PC-9 (cell line): ENCODE measurements at regions not wholly inside any gene's neighbourhood (a gene's known extent, or its start where the extent isn't known, plus 50 kb on each side); places are given as distances from the start of the nearest gene placed in this dataset.
"Not testable (repeated sequence)": the region's sequence is repeated elsewhere in the genome, so short reads cannot be mapped to it uniquely, and the experiment has no call there.

Experiments
- EZH2 ChIP-seq: fragments of 200-600 bp; sonication (generic); IDR thresholded peaks from 2 replicates; pipeline ENCODE4 v1.8.0; 2017; ENCODE audit warnings: antibody characterized with exemption, low read depth
- TF ChIP-seq, protein P1 (sequence below): fragments of 200-600 bp; sonication (generic); conservative IDR thresholded peaks from 2 replicates; pipeline ENCODE4 v1.6.1; 2017; ENCODE audit warnings: mixed run types, antibody characterized with exemption, mild to moderate bottlenecking, moderate library complexity

DNA sequence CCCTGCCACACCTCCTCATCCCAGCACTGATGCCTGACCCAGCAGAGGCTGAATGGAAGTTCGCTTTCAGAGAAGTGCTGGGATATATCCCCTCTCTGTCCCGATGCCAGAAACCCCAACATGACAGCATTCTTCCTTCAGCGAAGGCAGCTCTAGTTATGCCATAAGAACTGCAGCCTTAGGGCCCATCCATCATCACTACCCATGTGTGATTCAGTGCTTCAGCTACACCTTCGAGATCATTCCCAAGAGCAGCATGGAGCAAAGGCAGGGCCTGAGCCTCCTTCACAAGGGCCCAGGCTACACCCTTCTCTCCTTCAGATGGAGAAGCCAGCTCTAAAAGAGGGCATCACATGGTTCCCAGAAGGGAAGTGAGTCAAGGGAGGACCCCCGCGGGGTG lies 198.0 kb downstream of the TBC1D2B start:
- TF ChIP-seq, protein P1, sequence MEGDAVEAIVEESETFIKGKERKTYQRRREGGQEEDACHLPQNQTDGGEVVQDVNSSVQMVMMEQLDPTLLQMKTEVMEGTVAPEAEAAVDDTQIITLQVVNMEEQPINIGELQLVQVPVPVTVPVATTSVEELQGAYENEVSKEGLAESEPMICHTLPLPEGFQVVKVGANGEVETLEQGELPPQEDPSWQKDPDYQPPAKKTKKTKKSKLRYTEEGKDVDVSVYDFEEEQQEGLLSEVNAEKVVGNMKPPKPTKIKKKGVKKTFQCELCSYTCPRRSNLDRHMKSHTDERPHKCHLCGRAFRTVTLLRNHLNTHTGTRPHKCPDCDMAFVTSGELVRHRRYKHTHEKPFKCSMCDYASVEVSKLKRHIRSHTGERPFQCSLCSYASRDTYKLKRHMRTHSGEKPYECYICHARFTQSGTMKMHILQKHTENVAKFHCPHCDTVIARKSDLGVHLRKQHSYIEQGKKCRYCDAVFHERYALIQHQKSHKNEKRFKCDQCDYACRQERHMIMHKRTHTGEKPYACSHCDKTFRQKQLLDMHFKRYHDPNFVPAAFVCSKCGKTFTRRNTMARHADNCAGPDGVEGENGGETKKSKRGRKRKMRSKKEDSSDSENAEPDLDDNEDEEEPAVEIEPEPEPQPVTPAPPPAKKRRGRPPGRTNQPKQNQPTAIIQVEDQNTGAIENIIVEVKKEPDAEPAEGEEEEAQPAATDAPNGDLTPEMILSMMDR, result not testable (repeated sequence)
- TF ChIP-seq EZH2, result not testable (repeated sequence)
